ENCODE measurements at regions not wholly inside any gene's neighbourhood (a gene's known extent, or its start where the extent isn't known, plus 50 kb on each side); places are given as distances from the start of the nearest gene placed in this dataset.

- TF ChIP-seq, protein P1, sequence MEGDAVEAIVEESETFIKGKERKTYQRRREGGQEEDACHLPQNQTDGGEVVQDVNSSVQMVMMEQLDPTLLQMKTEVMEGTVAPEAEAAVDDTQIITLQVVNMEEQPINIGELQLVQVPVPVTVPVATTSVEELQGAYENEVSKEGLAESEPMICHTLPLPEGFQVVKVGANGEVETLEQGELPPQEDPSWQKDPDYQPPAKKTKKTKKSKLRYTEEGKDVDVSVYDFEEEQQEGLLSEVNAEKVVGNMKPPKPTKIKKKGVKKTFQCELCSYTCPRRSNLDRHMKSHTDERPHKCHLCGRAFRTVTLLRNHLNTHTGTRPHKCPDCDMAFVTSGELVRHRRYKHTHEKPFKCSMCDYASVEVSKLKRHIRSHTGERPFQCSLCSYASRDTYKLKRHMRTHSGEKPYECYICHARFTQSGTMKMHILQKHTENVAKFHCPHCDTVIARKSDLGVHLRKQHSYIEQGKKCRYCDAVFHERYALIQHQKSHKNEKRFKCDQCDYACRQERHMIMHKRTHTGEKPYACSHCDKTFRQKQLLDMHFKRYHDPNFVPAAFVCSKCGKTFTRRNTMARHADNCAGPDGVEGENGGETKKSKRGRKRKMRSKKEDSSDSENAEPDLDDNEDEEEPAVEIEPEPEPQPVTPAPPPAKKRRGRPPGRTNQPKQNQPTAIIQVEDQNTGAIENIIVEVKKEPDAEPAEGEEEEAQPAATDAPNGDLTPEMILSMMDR (IDR thresholded peaks at IDR 0.05), result no peak
- no peak for TF ChIP-seq POLR2A (IDR thresholded peaks at IDR 0.05)
Observed at GRCh38 chr1:117697220-117697781, 91.5 kb downstream of the TENT5C start.

Data from thyroid gland (tissue), 4 donors.